Neutrophil (primary cell): ENCODE measurements at regions not wholly inside any gene's neighbourhood (a gene's known extent, or its start where the extent isn't known, plus 50 kb on each side); places are given as distances from the start of the nearest gene placed in this dataset.

Source experiments
- H3K27ac ChIP-seq: fragments of 200-600 bp; sonication (generic); 2 replicates; pipeline ENCODE4 v1.5.1; 2016; ENCODE audit warnings: mild to moderate bottlenecking, moderate library complexity
- H3K27me3 ChIP-seq: fragments of 200-600 bp; sonication (generic); 2 replicates; pipeline ENCODE4 v1.6.0; 2016; ENCODE audit warnings: mild to moderate bottlenecking
- H3K36me3 ChIP-seq: fragments of 200-600 bp; sonication (generic); 2 replicates; pipeline ENCODE4 v1.5.1; 2017
- H3K4me1 ChIP-seq, 2 experiments: fragments of 200-600 bp in 1 of 2; sonication (generic) in 1 of 2; 1 replicate in 1 of 2; 2 replicates in 1 of 2; pipeline versions ENCODE4 v1.5.1 to v1.6.1; 2013 to 2016; ENCODE audit warnings: low read depth in 1 of 2, low read length in 1 of 2, mild to moderate bottlenecking in 1 of 2, moderate library complexity in 1 of 2; ENCODE audit not compliant: control insufficient read depth in 1 of 2, insufficient read depth in 1 of 2
- H3K4me3 ChIP-seq, 2 experiments: fragments of 200-600 bp in 1 of 2; sonication (generic) in 1 of 2; 1 replicate in 1 of 2; 2 replicates in 1 of 2; pipeline ENCODE4 v1.5.1; 2013 to 2016; ENCODE audit warnings: low read depth in 1 of 2, low read length in 1 of 2, mild to moderate bottlenecking in 1 of 2, moderate library complexity in 1 of 2
- H3K9me3 ChIP-seq: fragments of 200-600 bp; sonication (generic); 2 replicates; pipeline ENCODE4 v1.5.1; 2016
- TF ChIP-seq, protein P1 (sequence below): fragments of 200-600 bp; sonication (generic); IDR thresholded peaks from 2 replicates; pipeline ENCODE4 v1.5.1; 2016; ENCODE audit warnings: antibody characterized with exemption

DNA sequence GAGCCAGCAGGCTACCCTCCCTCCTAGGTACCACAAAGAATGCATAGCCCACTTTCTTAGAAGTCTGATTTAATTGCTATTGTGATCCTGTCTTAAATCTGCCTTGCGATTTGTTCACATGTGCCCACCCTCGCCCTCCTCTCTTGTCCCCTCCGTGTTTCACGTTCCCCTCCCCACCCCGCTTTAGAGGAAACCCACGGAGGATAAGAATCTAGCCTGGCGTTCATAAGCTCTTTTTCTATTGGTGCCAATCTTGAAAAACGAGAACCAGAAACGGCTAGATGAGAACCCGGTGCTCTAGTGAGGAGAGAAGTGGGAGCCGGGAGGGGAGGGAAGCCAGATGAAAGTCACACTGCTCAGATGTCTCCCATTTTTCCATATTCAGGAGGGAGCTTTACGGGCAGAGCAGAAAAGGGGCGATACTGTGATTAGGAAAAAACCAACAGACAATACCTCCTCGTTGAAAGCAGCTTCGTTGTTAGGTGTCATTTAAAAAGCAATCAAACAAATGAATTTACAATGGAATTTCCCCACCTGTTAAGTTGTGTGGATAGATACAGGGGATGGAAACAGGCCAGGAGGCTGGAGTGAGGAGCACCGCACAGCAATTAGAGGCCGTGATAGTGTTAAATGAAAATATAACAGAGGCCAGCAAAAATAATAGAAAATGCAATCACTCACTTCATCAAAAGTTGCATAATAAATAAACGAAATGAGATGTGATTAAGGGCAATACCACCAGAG, 272.1 kb downstream of the GATA3 start:
- H3K27me3 ChIP-seq = peaks cover 46% of the 10 kb centered on the region
- TF ChIP-seq, protein P1, sequence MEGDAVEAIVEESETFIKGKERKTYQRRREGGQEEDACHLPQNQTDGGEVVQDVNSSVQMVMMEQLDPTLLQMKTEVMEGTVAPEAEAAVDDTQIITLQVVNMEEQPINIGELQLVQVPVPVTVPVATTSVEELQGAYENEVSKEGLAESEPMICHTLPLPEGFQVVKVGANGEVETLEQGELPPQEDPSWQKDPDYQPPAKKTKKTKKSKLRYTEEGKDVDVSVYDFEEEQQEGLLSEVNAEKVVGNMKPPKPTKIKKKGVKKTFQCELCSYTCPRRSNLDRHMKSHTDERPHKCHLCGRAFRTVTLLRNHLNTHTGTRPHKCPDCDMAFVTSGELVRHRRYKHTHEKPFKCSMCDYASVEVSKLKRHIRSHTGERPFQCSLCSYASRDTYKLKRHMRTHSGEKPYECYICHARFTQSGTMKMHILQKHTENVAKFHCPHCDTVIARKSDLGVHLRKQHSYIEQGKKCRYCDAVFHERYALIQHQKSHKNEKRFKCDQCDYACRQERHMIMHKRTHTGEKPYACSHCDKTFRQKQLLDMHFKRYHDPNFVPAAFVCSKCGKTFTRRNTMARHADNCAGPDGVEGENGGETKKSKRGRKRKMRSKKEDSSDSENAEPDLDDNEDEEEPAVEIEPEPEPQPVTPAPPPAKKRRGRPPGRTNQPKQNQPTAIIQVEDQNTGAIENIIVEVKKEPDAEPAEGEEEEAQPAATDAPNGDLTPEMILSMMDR = no peak
- no peak overlapping the region for H3K27ac ChIP-seq
- H3K36me3 ChIP-seq = no peaks in the 10 kb centered on the region
- H3K4me3 ChIP-seq = no peak overlapping the region
- no peaks in the 10 kb centered on the region for H3K4me1 ChIP-seq
- no peaks in the 10 kb centered on the region for H3K9me3 ChIP-seq

GRCh38 chr10:8327140-8327423, 272.6 kb downstream of the GATA3 start:
- TF ChIP-seq, protein P1 = no peak
- Histone ChIP-seq H3K27me3 (peaks cover 52% of the 10 kb centered on the region), H3K36me3 (no peaks in the 10 kb centered on the region), H3K4me1 (no peaks in the 10 kb centered on the region), H3K9me3 (no peaks in the 10 kb centered on the region), H3K27ac (no peak overlapping the region), H3K4me3 (no peak overlapping the region)

DNA sequence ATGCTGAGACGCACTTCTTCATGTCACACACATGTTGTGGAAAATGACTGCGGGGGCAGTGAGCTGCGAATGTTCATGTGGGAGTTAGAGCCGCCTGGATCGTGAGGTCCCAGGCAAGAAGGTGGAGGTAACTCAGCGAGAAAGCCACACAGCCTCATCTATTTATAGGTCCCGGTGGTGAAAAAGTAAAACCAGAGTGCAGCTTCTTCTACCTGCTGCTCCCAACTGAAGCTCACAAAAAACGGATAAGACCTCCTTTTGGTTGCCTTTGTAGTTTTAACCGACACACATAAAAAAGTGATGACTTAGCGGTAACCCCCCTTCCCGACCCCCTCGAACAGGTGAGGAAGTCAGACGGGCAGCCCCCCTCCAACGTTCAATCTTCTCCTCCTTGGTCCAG, 276.9 kb downstream of the GATA3 start:
- Histone ChIP-seq H3K4me3 (no peak overlapping the region), H3K9me3 (no peaks in the 10 kb centered on the region), H3K27me3 (peaks cover 62% of the 10 kb centered on the region), H3K36me3 (no peaks in the 10 kb centered on the region), H3K4me1 (no peaks in the 10 kb centered on the region), H3K27ac (no peak overlapping the region)
- TF ChIP-seq, protein P1 = no peak

- no peaks in the 10 kb centered on the region for H3K9me3 ChIP-seq
- TF ChIP-seq, protein P1 = no peak
- no peak overlapping the region for H3K4me3 ChIP-seq
- no peaks in the 10 kb centered on the region for H3K4me1 ChIP-seq
- H3K27me3 ChIP-seq = peaks cover 57% of the 10 kb centered on the region
- no peak overlapping the region for H3K27ac ChIP-seq
- no peaks in the 10 kb centered on the region for H3K36me3 ChIP-seq
These were observed 277.6 kb downstream of the GATA3 start for GRCh38 chr10:8331896-8332729.

- Histone ChIP-seq H3K4me3 (no peak overlapping the region), H3K27ac (no peak overlapping the region), H3K4me1 (no peaks in the 10 kb centered on the region), H3K27me3 (peaks cover 57% of the 10 kb centered on the region), H3K9me3 (no peaks in the 10 kb centered on the region), H3K36me3 (no peaks in the 10 kb centered on the region)
- TF ChIP-seq, protein P1 = no peak
These were observed 278.2 kb downstream of the GATA3 start for GRCh38 chr10:8332730-8333111.
